ENCODE measurements at regions not wholly inside any gene's neighbourhood (a gene's known extent, or its start where the extent isn't known, plus 50 kb on each side); places are given as distances from the start of the nearest gene placed in this dataset.

GRCh38 chr12:91333966-91334365 lies 151.3 kb upstream of the DCN start:
- Histone ChIP-seq H3K36me3 (ENCODE audit: control insufficient read depth, insufficient read depth, low read length) (no peaks in the 10 kb centered on the region), H3K4me3 (replicated peaks; ENCODE audit: low read depth, low read length) (no peak overlapping the region), H3K27me3 (replicated peaks; ENCODE audit: control insufficient read depth, insufficient read depth, low read length) (no peaks in the 10 kb centered on the region)
- no peak for DNase-seq (ENCODE audit: extremely low read depth, insufficient read length)
- TF ChIP-seq, protein P1, sequence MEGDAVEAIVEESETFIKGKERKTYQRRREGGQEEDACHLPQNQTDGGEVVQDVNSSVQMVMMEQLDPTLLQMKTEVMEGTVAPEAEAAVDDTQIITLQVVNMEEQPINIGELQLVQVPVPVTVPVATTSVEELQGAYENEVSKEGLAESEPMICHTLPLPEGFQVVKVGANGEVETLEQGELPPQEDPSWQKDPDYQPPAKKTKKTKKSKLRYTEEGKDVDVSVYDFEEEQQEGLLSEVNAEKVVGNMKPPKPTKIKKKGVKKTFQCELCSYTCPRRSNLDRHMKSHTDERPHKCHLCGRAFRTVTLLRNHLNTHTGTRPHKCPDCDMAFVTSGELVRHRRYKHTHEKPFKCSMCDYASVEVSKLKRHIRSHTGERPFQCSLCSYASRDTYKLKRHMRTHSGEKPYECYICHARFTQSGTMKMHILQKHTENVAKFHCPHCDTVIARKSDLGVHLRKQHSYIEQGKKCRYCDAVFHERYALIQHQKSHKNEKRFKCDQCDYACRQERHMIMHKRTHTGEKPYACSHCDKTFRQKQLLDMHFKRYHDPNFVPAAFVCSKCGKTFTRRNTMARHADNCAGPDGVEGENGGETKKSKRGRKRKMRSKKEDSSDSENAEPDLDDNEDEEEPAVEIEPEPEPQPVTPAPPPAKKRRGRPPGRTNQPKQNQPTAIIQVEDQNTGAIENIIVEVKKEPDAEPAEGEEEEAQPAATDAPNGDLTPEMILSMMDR (IDR thresholded peaks at IDR 0.05; ENCODE audit: insufficient read depth, low read length, poor library complexity, severe bottlenecking) = no peak

GRCh38 chr12:91332302-91332701 lies 149.7 kb upstream of the DCN start:
- TF ChIP-seq, protein P1 (IDR thresholded peaks at IDR 0.05; ENCODE audit: insufficient read depth, low read length, poor library complexity, severe bottlenecking) = no peak

DNA sequence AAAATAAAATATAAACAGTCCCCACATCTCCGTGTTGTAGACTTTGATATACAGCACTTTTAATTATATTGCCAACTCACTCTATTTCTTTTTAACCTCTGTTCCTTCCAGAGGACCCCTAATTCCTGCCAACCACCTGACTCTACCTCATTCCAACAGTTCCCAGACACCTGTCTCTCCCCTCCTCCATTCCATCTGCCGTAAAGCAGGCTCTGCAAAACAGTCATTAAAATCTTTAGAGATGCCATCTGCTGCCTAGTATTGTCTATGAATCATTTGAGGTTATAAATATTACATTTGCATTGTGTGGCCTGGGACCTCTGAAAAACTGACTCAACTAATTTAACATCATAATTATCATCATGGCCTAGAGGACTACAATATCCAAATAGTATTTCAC lies 148.8 kb upstream of the DCN start:
- Histone ChIP-seq H3K27me3 (replicated peaks; ENCODE audit: control insufficient read depth, insufficient read depth, low read length) (no peaks in the 10 kb centered on the region), H3K36me3 (ENCODE audit: control insufficient read depth, insufficient read depth, low read length) (no peaks in the 10 kb centered on the region), H3K4me3 (replicated peaks; ENCODE audit: low read depth, low read length) (no peak overlapping the region)
- DNase-seq (ENCODE audit: extremely low read depth, insufficient read length) = no peak
- TF ChIP-seq, protein P1 (IDR thresholded peaks at IDR 0.05; ENCODE audit: insufficient read depth, low read length, poor library complexity, severe bottlenecking) = no peak

More at GRCh38 chr12:91332302-91332701, 149.7 kb upstream of the DCN start:
- Histone ChIP-seq H3K27me3 (replicated peaks; ENCODE audit: control insufficient read depth, insufficient read depth, low read length) (no peaks in the 10 kb centered on the region), H3K4me3 (replicated peaks; ENCODE audit: low read depth, low read length) (no peak overlapping the region), H3K36me3 (ENCODE audit: control insufficient read depth, insufficient read depth, low read length) (no peaks in the 10 kb centered on the region)
- DNase-seq (ENCODE audit: extremely low read depth, insufficient read length) = no peak

- TF ChIP-seq, protein P1 (IDR thresholded peaks at IDR 0.05; ENCODE audit: insufficient read depth, low read length, poor library complexity, severe bottlenecking) = no peak
- no peak overlapping the region for H3K4me3 ChIP-seq (replicated peaks; ENCODE audit: low read depth, low read length)
- DNase-seq (ENCODE audit: extremely low read depth, insufficient read length) = no peak
- H3K36me3 ChIP-seq (ENCODE audit: control insufficient read depth, insufficient read depth, low read length) = no peaks in the 10 kb centered on the region
- no peaks in the 10 kb centered on the region for H3K27me3 ChIP-seq (replicated peaks; ENCODE audit: control insufficient read depth, insufficient read depth, low read length)
These were observed 145.8 kb upstream of the DCN start for GRCh38 chr12:91328451-91328850.

GRCh38 chr12:91327889-91328288 lies 145.3 kb upstream of the DCN start:
- TF ChIP-seq, protein P1 (IDR thresholded peaks at IDR 0.05; ENCODE audit: insufficient read depth, low read length, poor library complexity, severe bottlenecking) = no peak
- no peaks in the 10 kb centered on the region for H3K27me3 ChIP-seq (replicated peaks; ENCODE audit: control insufficient read depth, insufficient read depth, low read length)
- no peak for DNase-seq (ENCODE audit: extremely low read depth, insufficient read length)
- H3K4me3 ChIP-seq (replicated peaks; ENCODE audit: low read depth, low read length) = no peak overlapping the region
- no peaks in the 10 kb centered on the region for H3K36me3 ChIP-seq (ENCODE audit: control insufficient read depth, insufficient read depth, low read length)

DNA sequence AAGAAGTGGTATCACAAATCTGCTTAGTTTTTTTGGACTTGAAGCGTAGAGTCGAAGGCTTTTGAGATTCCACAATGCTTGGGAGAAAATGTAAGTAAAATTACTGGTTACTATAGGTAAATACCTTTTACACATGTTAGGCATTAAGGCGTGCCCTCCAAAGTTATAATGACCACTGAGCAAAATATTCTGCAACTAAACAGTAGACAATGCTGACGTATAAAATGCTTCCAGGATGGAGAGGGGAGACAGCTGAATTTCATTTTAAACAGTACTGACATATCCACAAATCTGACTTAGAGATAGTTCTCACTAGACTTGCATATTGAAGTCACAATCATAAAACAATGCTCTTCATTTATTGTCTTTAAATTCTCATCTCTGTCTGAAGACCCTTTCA lies 144.5 kb upstream of the DCN start:
- no peaks in the 10 kb centered on the region for H3K27me3 ChIP-seq (replicated peaks; ENCODE audit: control insufficient read depth, insufficient read depth, low read length)
- no peaks in the 10 kb centered on the region for H3K36me3 ChIP-seq (ENCODE audit: control insufficient read depth, insufficient read depth, low read length)
- no peak for DNase-seq (ENCODE audit: extremely low read depth, insufficient read length)
- TF ChIP-seq, protein P1 (IDR thresholded peaks at IDR 0.05; ENCODE audit: insufficient read depth, low read length, poor library complexity, severe bottlenecking) = no peak
- no peak overlapping the region for H3K4me3 ChIP-seq (replicated peaks; ENCODE audit: low read depth, low read length)

Data from GM06990 (cell line).